ENCODE measurements at regions not wholly inside any gene's neighbourhood (a gene's known extent, or its start where the extent isn't known, plus 50 kb on each side); places are given as distances from the start of the nearest gene placed in this dataset.

GRCh38 chr4:163622379-163623035, 128.0 kb downstream of the TMA16 start:
- no peak for DNase-seq (ENCODE audit: low read depth)

DNA sequence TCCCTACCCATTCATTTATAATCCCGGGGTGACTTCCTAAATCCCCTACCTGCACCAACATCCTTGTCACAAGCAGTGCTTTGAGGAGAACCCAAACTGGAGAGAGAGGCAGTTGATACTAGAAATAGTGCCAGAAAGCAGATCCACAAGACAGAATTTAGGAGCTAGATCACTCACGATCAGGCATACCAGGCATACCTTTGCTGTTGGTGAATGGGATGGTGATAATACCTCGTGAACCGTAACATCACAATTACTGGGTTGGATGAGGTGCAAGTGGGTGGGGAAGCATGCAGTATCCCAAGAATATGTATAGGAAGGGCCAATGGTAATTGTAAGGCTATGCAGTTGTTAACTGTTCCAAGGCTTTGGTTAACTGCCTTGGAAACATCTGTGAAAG, 129.3 kb downstream of the TMA16 start:
- no peak for DNase-seq (ENCODE audit: low read depth)

DNA sequence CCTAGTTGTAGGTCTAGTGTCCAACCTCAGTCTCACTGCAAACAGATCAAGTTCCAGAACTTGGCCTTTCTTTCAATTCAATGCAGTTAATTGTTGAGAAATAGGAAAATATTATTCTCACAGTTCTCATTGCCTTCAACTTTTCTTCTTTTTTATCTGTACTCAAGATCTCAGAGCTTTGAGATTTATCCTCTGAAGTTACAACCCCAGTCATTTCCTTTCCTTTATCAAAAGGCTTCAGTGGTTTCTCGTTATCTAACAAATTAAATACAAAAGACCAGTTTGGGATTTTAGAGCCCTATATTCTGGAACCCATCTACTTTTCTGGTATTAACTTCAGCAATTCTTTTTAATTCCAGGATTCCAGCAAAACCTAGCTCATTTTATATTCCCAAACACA, 130.2 kb downstream of the TMA16 start:
- DNase-seq (ENCODE audit: low read depth): no peak

DNA sequence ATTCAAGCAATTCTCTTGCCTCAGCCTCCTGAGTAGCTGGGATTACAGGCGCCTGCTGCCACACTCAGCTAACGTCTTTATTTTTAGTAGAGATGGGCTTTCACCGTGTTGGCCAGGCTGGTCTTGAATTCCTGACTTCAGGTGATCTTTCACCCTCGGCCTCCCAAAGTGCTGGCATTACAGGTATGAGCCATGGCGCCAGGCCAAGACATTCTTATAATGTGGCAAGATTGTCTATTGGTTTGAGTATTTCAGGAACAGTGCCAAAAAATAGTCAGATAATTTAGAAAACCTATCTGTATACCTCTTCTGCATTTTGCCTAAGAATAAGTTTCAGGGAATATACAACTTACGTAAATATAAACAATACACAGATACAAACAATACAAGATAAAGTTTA, 136.8 kb downstream of the TMA16 start:
- no peak for DNase-seq (ENCODE audit: low read depth)

DNA sequence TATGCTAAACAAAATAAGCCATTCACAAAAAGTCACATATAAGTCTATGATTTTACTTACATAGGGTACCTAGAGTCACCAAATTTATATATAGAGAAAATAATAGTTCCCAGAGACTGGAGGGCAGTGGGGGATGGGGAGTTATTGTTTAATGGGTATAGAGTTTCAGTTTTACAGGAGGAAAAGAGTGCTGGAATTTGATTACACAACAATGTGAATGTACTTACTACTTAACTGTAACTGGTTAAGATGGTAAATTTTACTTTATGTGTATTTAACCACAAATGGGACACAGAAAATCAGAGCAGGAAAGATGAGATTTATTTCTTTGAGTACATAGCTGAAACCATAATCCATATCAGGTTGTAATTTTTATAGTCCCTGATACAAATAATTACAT, 144.4 kb downstream of the TMA16 start:
- DNase-seq (ENCODE audit: low read depth): no peak

GRCh38 chr4:163649557-163650091, 155.1 kb downstream of the TMA16 start:
- DNase-seq (ENCODE audit: low read depth): no peak

GRCh38 chr4:163651761-163652160, 157.3 kb downstream of the TMA16 start:
- no peak for DNase-seq (ENCODE audit: low read depth)

DNA sequence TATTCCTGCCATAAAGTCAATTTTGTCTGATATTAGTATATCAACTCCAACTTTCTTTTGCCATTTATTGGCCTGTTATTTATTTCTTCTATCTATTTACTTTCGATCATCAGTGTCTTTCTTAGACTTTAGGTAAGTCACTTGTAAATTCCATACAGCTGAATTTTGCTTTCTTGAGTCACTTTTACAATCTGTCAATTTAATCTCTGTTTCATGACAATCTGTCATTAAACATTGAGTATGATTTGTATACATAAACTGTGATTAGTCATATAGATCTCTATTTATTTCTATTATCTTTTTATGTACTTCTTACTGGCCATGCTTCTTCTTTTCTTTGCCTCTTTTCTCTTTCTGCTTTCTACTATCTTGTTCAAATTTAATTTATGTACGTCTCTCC, 160.1 kb downstream of the TMA16 start:
- no peak for DNase-seq (ENCODE audit: low read depth)

- no peak for DNase-seq (ENCODE audit: low read depth)
Measured at GRCh38 chr4:163660636-163661035, 166.1 kb downstream of the TMA16 start.

DNA sequence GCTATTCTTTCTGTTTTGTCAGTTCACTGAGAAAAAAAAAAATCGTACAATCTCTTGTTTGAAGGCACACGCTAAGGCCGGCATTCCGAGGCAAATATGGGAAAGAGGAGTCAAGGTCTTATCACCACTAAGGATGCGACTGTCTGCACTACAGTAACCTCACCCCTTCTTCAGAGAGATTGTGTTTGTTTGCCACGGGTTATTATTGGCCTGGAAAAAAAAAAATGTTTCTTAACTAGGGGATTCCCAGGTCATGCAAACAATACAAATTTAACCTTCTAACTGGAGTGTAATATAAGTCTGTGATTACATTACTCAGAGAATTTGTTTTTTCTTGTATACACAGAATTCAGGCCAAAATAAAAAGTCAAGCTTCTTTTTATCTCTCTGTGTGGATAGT, 168.3 kb downstream of the TMA16 start:
- no peak for DNase-seq (ENCODE audit: low read depth)

DNA sequence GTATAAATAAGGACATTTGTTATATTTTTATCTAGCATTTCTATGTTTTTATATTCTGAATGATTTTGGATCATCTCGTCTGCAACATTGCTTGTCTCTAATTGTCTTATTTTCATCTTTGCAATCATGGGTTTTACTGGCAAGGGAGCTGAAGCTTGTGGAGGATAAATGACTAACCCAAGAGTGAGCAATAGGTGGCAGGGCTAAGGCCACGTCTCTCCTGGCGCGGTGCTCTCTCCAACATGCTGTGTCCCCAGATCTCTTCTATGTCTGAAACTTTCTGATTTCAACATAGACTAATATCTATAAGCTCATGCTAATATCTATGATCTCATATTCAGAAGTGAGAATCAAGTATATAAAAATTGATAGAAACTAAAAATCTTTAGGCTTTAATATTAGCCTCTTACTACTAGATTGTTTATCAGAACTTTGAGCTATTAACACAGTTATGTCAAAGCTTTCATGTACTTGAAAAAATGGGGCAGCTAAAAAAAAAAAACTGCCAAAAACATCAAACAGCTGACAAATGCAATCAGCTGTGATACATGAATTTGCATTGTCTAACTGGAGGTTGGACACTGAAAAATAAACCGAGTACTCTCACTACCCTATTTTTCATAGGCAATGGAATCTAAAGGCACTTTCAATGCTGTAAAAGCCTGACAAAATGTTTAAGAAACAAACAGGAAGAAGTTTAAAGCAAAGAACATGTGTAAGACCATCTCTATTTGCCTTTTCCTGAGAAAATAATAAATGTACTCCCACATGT, 169.2 kb downstream of the TMA16 start:
- DNase-seq (ENCODE audit: low read depth): no peak

- DNase-seq (ENCODE audit: low read depth): no peak
Measured at GRCh38 chr4:163665101-163665500, 170.6 kb downstream of the TMA16 start.

GRCh38 chr4:163665521-163666331, 171.2 kb downstream of the TMA16 start:
- DNase-seq (ENCODE audit: low read depth): no peak

GRCh38 chr4:163666332-163666873, 171.9 kb downstream of the TMA16 start:
- no peak for DNase-seq (ENCODE audit: low read depth)

DNA sequence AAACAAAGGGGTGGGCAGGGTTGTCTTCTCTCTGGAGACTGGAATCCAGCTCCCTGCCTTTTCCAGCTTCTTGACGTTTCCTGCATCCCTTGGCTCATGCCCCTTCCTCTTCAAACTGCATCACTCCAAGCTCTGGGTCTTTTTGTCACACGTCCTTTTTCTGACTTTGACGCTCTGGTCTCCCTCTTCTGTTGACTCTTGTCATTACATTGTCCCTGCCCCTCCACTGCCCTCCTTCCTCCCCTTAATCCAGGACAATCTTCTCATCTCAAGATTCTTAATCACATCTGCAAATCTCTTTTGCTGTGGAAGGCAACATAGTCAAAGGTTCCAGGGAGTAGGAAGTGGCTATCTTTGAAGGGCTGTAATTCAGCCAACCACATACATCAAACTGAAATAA, 178.3 kb downstream of the TMA16 start:
- DNase-seq (ENCODE audit: low read depth): no peak

- DNase-seq (ENCODE audit: low read depth): no peak
Measured at GRCh38 chr4:163673848-163674697, 179.6 kb downstream of the TMA16 start.

GRCh38 chr4:163679189-163679588, 184.7 kb downstream of the TMA16 start:
- DNase-seq (ENCODE audit: low read depth): no peak

- no peak for DNase-seq (ENCODE audit: low read depth)
Measured at GRCh38 chr4:163680386-163681098, 186.1 kb downstream of the TMA16 start.

DNA sequence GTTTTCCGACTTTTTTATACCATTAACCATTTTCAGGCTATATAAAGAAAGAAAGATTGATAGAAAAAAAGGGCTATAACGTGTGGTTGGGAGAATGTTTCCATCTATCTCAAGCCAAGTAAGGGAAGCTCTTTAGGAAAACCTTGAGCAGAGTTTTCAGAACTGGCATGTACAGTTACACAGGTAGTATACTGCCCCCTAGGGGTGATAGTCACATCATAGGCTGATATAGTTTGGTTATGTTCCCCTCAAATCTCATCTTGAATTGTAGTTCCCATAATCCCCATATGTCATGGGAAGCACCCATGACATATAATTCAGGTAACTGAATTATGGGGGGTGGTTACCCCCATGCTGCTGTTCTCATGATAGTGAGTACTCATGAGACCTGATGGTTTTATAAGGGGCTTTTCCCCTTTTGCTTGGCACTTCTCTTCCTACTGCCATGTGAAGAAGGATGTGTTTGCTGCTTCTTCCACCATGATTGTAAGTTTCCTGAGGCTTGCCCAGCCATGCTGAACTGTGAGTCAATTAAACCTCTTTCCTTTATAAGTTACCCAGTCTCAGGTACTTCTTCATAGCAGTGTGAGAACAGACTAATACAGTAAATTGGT, 186.8 kb downstream of the TMA16 start:
- DNase-seq (ENCODE audit: low read depth): peak; percentile 9

DNA sequence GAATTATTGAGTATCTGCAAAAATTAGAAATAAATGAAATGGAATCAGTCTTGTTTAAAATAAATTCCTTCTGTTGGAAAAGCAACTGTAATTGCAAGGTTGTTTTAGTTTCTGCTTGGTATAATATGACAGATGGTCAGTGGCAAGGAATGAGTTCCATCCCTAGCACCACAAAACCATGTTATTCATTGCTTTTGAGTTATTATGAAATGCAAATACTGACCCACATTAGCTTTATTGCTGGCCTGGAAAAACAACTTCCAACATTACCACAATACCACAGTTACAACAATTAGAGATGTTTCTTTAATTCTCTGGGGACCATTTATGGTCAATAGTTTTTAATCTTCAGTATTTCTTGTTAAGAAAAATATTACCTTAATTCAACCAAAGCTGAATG, 194.4 kb downstream of the TMA16 start:
- DNase-seq (ENCODE audit: low read depth): no peak

Data from activated T-cell treated with anti-CD3 and anti-CD28 coated beads for 24 hours (primary cell).